ENCODE measurements at regions not wholly inside any gene's neighbourhood (a gene's known extent, or its start where the extent isn't known, plus 50 kb on each side); places are given as distances from the start of the nearest gene placed in this dataset.

GRCh38 chr16:72487283-72487682 lies 315.3 kb upstream of the PMFBP1 start:
- no peak for DNase-seq (ENCODE audit: low read depth)
- TF ChIP-seq CTCF (IDR thresholded peaks at IDR 0.05; ENCODE audit: insufficient read depth, low read length): no peak
- H3K4me3 ChIP-seq (ENCODE audit: low read depth, low read length): no peak overlapping the region

GRCh38 chr16:72482695-72483094 lies 310.7 kb upstream of the PMFBP1 start:
- no peak for TF ChIP-seq CTCF (IDR thresholded peaks at IDR 0.05; ENCODE audit: insufficient read depth, low read length)
- DNase-seq (ENCODE audit: low read depth): no peak
- H3K4me3 ChIP-seq (ENCODE audit: low read depth, low read length): no peak overlapping the region

- peak; percentile 82 for DNase-seq (ENCODE audit: low read depth)
- no peak for TF ChIP-seq CTCF (IDR thresholded peaks at IDR 0.05; ENCODE audit: insufficient read depth, low read length)
- no peak overlapping the region for H3K4me3 ChIP-seq (ENCODE audit: low read depth, low read length)
Measured at GRCh38 chr16:72481419-72481818, 309.5 kb upstream of the PMFBP1 start.

GRCh38 chr16:72480911-72481310 lies 309.0 kb upstream of the PMFBP1 start:
- TF ChIP-seq CTCF (IDR thresholded peaks at IDR 0.05; ENCODE audit: insufficient read depth, low read length): no peak
- peak; percentile 89 for DNase-seq (ENCODE audit: low read depth)

GRCh38 chr16:72475688-72476087 lies 303.7 kb upstream of the PMFBP1 start:
- DNase-seq (ENCODE audit: low read depth): no peak
- no peak for TF ChIP-seq CTCF (IDR thresholded peaks at IDR 0.05; ENCODE audit: insufficient read depth, low read length)
- H3K4me3 ChIP-seq (ENCODE audit: low read depth, low read length): no peak overlapping the region

More at GRCh38 chr16:72480911-72481310, 309.0 kb upstream of the PMFBP1 start:
- H3K4me3 ChIP-seq (ENCODE audit: low read depth, low read length): no peak overlapping the region

- peak; percentile 69 for DNase-seq (ENCODE audit: low read depth)
- no peak for TF ChIP-seq CTCF (IDR thresholded peaks at IDR 0.05; ENCODE audit: insufficient read depth, low read length)
- no peak overlapping the region for H3K4me3 ChIP-seq (ENCODE audit: low read depth, low read length)
Measured at GRCh38 chr16:72474501-72475123, 302.7 kb upstream of the PMFBP1 start.

GRCh38 chr16:72473631-72474030 lies 301.7 kb upstream of the PMFBP1 start:
- no peak for DNase-seq (ENCODE audit: low read depth)
- no peak overlapping the region for H3K4me3 ChIP-seq (ENCODE audit: low read depth, low read length)
- TF ChIP-seq CTCF (IDR thresholded peaks at IDR 0.05; ENCODE audit: insufficient read depth, low read length): no peak

Data from fibroblast of the aortic adventitia (primary cell).